A673 (cell line): ENCODE measurements at regions not wholly inside any gene's neighbourhood (a gene's known extent, or its start where the extent isn't known, plus 50 kb on each side); places are given as distances from the start of the nearest gene placed in this dataset.

Source experiments
- EZH2 ChIP-seq: fragments of 200-600 bp; sonication (generic); IDR thresholded peaks from 2 replicates; pipeline ENCODE4 v1.6.1; 2017; ENCODE audit warnings: borderline replicate concordance, low read depth, mild to moderate bottlenecking, mixed read lengths, antibody characterized with exemption, low read length; ENCODE audit not compliant: poor library complexity, severe bottlenecking
- TF ChIP-seq, protein P1 (sequence below): fragments of 300-800, 200-600 bp; sonication (generic); conservative IDR thresholded peaks from 2 replicates; pipeline ENCODE4 v1.5.1; 2017; ENCODE audit warnings: low read depth, mild to moderate bottlenecking, antibody characterized with exemption, low read length, moderate library complexity, mixed read lengths

DNA sequence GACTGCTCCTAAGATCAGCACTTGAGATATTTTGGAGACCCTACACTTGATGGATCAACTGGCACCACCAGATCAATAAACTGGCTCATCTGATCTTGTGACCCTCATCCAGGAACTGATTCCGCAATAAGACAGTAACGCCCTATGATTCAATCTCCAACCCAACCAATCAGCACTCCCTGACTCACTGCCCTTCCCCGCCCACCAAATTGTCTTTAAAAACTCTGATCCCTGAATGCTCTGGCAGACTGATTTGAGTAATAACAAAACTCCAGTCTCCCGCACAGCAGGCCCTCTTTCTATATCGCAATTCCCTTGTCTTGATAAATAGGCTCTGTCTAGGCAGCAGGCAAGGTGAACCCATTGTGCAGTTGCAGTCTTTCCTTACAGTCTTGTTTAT, 677.0 kb downstream of the LRRC70 start:
- TF ChIP-seq, protein P1, sequence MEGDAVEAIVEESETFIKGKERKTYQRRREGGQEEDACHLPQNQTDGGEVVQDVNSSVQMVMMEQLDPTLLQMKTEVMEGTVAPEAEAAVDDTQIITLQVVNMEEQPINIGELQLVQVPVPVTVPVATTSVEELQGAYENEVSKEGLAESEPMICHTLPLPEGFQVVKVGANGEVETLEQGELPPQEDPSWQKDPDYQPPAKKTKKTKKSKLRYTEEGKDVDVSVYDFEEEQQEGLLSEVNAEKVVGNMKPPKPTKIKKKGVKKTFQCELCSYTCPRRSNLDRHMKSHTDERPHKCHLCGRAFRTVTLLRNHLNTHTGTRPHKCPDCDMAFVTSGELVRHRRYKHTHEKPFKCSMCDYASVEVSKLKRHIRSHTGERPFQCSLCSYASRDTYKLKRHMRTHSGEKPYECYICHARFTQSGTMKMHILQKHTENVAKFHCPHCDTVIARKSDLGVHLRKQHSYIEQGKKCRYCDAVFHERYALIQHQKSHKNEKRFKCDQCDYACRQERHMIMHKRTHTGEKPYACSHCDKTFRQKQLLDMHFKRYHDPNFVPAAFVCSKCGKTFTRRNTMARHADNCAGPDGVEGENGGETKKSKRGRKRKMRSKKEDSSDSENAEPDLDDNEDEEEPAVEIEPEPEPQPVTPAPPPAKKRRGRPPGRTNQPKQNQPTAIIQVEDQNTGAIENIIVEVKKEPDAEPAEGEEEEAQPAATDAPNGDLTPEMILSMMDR, result no peak
- TF ChIP-seq EZH2, result no peak
